Fibroblast of skin of right biceps (primary cell): ENCODE measurements at regions not wholly inside any gene's neighbourhood (a gene's known extent, or its start where the extent isn't known, plus 50 kb on each side); places are given as distances from the start of the nearest gene placed in this dataset.
A peak's percentile ranks its signal among the peaks of the same experiment; 100 is the strongest.

ENCODE experiments used
- DNase-seq: peaks from one replicate; pipeline ENCODE4 v3.0.0-alpha.2; 2013

DNA sequence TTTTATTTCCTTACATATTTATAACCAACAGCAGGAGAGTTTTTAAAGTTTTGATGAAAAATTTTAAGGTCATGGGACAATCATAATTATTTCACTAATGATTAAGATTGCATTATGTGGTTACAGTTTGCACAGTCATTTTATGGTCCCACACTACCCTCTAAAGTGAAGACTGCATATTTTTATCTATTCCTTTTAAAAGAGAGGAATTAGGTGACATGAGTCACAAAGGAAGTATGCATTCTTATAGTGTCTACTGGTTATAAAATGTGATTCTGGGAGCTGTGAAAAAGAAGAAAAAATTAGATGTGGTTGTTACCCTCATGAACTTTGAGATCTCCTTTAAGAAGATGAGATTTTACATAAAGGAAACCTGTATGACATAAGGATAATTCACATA lies 87.9 kb upstream of the GRIA1 start:
- peak; percentile 89 for DNase-seq

DNA sequence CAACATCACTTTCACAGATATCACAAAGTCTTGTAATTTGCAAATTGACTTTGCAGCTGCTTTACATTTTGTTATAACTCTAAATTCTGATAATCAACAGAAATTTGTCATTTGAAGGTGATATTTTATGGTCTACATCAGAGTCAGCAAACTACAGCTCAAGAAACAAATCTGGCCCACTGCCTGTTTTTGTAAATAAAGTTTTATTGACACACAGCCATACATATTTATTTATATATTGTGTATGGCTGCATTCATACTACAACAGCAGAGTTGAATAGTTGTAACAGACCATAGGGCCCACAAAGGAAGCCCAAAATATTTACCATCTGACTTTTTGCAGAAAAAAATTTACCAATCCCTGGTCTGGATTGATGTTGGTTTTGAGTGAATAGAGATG lies 87.0 kb upstream of the GRIA1 start:
- DNase-seq: no peak

DNA sequence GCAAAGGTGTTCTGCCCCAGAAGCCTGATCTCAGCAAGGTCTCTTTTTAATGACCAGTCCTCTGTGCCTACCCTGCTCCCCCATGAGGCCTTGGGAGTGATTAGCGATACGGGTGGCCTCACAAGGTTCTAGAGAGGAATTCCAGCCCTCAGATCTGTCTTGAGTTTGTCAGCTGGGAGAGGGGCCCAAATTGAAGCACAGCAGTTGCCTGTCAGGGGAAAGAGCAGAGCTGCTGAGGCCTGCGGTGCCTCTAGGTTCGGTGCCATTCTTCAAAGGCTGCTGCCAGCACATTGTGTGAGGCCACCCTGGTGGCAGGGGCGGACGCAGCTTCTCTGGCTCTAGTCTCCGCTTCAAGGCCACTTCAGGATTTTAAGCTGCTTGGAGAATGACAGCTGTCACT lies 85.7 kb upstream of the GRIA1 start:
- DNase-seq: no peak

DNA sequence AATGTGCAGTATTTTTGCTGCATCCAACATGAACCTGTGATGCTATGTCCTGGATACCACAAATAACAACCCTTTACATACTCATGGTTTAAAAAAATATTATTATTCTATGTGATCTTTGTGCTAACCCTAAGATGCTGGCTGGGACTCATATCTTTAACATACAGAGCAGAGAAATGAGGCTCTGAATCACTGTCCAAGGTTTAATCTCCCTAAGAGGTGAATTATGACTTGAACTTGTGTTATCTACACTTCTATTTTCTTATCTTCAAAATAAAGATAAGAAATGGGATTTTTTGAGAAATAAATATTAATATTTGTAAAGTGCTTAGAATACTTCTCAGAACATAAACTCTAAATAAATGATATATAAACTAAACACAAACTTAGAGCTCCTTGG lies 68.8 kb upstream of the GRIA1 start:
- no peak for DNase-seq

DNA sequence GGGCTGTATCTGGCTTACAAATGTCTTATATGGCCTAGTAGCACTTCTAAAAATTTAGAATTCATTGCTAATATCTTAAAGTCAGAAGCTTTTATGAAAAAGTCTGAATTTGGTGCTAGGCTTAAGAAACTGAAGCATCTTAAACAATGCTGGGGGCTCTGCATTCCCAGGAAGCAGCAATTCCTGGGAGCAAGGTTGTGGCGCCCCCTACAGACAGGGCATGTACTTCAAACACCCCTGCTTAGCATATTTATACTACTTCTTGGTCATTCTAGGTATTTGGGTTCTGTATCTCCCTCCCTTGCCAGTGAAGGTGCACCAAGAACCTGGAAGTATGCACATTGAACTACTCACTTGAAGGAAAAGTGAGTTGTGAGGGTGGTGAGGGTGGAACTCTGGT lies 64.6 kb upstream of the GRIA1 start:
- DNase-seq: no peak

DNA sequence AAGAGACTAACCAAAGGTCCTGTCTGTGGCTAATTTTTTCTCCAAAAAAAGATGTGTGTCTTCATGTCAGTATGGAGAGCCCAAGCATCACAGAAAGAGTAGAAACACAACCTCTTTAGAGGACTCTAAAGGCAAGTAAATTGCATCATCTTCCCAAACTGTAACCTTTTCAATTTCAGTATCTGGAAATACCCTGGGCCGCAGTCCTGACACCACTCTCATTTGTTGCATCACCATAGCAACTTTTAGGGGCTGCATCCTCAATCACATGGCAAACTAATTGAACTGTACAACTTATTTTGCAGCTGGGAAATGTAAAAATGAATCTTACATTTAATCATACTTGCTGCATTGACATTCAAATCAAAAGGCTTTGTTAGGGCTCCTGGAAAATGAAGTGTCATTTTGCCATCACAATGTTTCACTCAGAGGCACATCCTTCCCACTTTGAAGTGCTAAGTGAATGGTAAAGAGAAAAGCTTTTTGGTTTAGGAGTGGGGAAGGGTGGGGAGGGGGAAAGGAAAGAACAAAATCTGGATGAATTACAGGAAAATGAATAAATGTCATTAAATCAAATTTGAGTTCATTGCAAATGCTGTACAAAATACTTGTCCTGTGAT lies 60.6 kb upstream of the GRIA1 start:
- DNase-seq: no peak

DNA sequence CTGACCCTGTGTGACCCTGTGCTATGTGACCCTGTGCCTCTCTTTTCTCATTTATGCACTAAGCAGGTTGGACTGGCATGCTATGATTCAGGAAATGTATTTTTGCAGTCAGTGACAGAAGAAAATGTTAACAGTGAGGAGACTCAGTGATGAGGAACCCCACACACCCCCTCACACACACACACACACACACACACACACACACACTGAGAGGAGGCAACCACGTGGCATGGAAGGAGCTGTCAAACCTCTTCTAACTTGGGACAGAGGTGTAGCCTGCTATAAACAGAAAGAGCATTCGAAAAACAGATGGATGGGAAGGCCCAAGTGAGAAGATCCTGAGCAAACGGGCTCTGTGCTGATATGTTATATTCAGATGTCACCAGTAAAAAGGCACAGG lies 57.9 kb upstream of the GRIA1 start:
- no peak for DNase-seq

DNA sequence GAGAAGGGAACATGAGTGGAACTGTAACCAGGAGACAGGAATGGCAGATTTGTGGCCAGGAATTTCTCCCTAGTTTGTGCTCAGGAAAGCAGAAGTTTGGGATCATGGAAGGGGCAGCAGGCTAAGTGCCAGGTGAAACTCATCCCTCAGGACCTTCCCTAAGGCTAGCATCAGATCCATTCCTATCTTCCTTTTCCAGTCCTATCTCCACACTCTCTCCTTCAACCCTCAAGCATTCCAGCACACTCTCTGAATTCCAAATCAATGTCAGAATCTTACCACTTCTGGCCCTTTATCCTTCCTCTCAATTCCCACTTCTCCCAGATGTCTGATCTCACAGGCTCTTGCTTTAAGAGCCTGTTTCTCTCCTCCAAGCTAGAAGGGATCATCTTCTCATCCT lies 53.2 kb upstream of the GRIA1 start:
- no peak for DNase-seq

DNA sequence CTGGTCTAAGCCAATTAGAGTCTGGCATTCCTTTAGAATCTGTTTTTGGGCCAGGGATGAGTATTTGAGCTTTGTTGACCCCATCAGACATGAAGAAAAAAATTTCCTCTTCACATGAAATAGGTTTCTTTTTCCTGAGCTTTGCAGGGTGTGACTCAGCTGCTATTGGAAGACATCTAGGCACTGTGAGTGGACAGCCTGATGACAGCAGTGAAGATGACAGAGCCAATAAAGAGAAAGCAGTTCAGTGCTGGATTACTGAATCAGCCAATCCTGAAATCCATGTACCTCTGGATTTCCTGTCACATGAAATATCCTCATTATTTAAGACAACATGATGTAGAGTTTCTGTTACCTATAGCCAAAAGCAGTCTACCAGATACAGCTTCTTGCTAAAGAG lies 51.3 kb upstream of the GRIA1 start:
- peak; percentile 18 for DNase-seq
